GM19452 (cell line): ENCODE measurements at regions not wholly inside any gene's neighbourhood (a gene's known extent, or its start where the extent isn't known, plus 50 kb on each side); places are given as distances from the start of the nearest gene placed in this dataset.

Source experiments
- ATAC-seq: cut with Tn5 transposase; IDR thresholded peaks from one replicate; pipeline ENCODE4 v1.9.1; 2021; ENCODE audit not compliant: unreplicated experiment

DNA sequence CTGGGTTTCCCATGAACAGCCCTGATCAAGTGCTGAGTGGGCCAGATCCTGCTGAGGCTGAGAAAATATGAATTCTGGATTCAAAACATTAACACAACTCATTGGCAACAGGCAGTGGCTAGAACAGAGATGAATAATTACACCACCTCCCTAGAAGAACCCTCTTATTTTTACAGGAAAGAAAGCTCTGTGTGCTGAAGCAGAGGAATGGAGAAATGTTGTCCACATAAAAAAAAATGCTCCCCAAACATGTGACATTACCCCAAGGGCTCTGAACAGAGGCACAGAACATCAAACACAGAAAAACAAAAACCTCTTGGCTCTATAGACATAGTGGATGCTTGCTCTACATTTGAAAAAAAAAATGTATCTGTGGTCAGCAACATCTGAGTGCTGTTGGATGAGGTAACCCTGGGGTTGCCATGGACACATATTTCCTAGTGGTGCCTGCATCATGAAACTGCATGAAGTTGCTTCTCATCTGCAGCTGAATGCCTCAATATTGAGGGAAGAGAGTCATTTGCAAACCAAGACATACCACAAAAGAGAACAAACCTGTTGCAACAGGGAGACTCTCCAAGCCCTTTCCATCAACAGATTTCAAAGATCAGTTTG is 98.8 kb downstream of the SNX19 start:
- ATAC-seq, result no peak

DNA sequence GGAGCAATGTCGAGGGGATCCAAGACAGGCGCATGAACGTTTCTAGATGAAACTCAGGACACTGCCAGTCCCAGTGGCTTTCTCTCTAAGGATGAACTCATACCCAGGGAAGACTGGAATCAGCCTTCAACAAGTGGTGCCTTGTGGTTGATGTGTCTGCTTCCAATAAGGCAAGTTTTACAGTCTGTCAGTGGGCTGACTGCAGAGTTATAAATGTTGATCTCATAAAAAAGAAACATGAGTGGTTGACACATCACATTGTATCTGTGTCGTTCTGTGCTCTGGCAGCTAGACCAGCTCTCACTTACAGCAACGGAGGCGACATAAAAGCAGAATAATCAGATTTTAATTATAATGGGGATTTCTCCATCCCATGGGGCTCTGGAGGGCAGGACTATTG is 96.7 kb downstream of the SNX19 start:
- no peak for ATAC-seq
